Caco-2 (cell line): ENCODE measurements at regions not wholly inside any gene's neighbourhood (a gene's known extent, or its start where the extent isn't known, plus 50 kb on each side); places are given as distances from the start of the nearest gene placed in this dataset.
"Not testable (repeated sequence)": the region's sequence is repeated elsewhere in the genome, so short reads cannot be mapped to it uniquely, and the experiment has no call there.

Experiments
- BruUV-seq: library from RNA; stranded (reverse); fragments of 400-500 nt; replicated peaks from 2 replicates; lab custom pipeline; 2021; lab: Mats Ljungman, UMichigan
- CTCF ChIA-PET: fragments of 300-600 bp; sonication (Branson Sonifier 250); formaldehyde crosslinking; loops from one replicate; lab custom pipeline; 2022; ENCODE audit warnings: antibody characterized with exemption; lab: Charles Lee
- POLR2A ChIA-PET: fragments of 300-600 bp; sonication (Branson Sonifier 250); formaldehyde crosslinking; loops from one replicate; lab custom pipeline; 2022; ENCODE audit warnings: antibody characterized with exemption; lab: Charles Lee
- DNase-seq, 2 experiments: peaks; one replicate each; pipeline versions ENCODE4 v3.0.0 to v3.0.0-alpha.2; 2020 to 2022
- H3K27me3 ChIP-seq: replicated peaks from 2 replicates; pipeline ENCODE4 v1.6.0; 2011; ENCODE audit warnings: low read length; ENCODE audit not compliant: control insufficient read depth, insufficient read depth
- H3K36me3 ChIP-seq: 2 replicates; pipeline ENCODE4 v1.5.1; 2011; ENCODE audit warnings: low read length; ENCODE audit not compliant: control insufficient read depth, insufficient read depth
- H3K4me1 ChIP-seq: fragments of 250-450 bp; sonication (Bioruptor Pico); 2 replicates; pipeline ENCODE4 v1.5.1; 2020; ENCODE audit warnings: mild to moderate bottlenecking
- H3K4me3 ChIP-seq: 2 replicates; pipeline ENCODE4 v1.5.1; 2011; ENCODE audit warnings: low read depth, mild to moderate bottlenecking, control low read depth, low read length
- H3K9me3 ChIP-seq: fragments of 250-450 bp; sonication (Bioruptor Pico); 2 replicates; pipeline ENCODE4 v1.5.1; 2020; ENCODE audit warnings: mild to moderate bottlenecking, moderate library complexity
- H3K27ac Mint-ChIP-seq: one replicate; pipeline ENCODE4 v1.8.0; 2022; ENCODE audit warnings: mixed read lengths; ENCODE audit not compliant: unreplicated experiment
- H3K27me3 Mint-ChIP-seq: one replicate; pipeline ENCODE4 v1.8.0; 2022; ENCODE audit warnings: mixed read lengths; ENCODE audit not compliant: insufficient read depth, unreplicated experiment
- H3K36me3 Mint-ChIP-seq: one replicate; pipeline ENCODE4 v1.8.0; 2022; ENCODE audit warnings: mild to moderate bottlenecking, mixed read lengths; ENCODE audit not compliant: insufficient read depth, unreplicated experiment
- H3K4me1 Mint-ChIP-seq: one replicate; pipeline ENCODE4 v1.8.0; 2022; ENCODE audit warnings: low read depth, mixed read lengths; ENCODE audit not compliant: unreplicated experiment
- H3K4me3 Mint-ChIP-seq: one replicate; pipeline ENCODE4 v1.8.0; 2022; ENCODE audit warnings: mild to moderate bottlenecking, moderate library complexity, mixed read lengths; ENCODE audit not compliant: unreplicated experiment
- H3K9me3 Mint-ChIP-seq: one replicate; pipeline ENCODE4 v1.8.0; 2022; ENCODE audit warnings: mixed read lengths; ENCODE audit not compliant: unreplicated experiment
- CTCF ChIP-seq, 2 experiments: fragments of 200-600 bp in 1 of 2; IDR thresholded peaks; 1 replicate in 1 of 2; 2 replicates in 1 of 2; pipeline versions ENCODE4 v1.5.1 to v1.8.0; 2011 to 2022; ENCODE audit warnings: antibody characterized with exemption in 1 of 2, control low read depth in 1 of 2, inconsistent platforms in 1 of 2, low read depth in 1 of 2, low read length in 1 of 2, mild to moderate bottlenecking in 1 of 2, moderate library complexity in 1 of 2; ENCODE audit not compliant: insufficient read depth in 1 of 2, severe bottlenecking in 1 of 2, unreplicated experiment in 1 of 2
- intact Hi-C: fragments of 100-400 bp; cut with micrococcal nuclease; formaldehyde crosslinking; loops from one replicate; pipeline ENCODE4 v1.10.0; 2022; ENCODE audit not compliant: unreplicated experiment

GRCh38 chr4:104015680-104016079 lies 295.9 kb upstream of the TACR3 start:
- H3K36me3 ChIP-seq: no peaks in the 10 kb centered on the region
- intact Hi-C loops: loop anchor here (1.0 kb wide), 1 partner anchor 845 kb away; no protein-coding TSS in a partner anchor
- no peaks in the 10 kb centered on the region for H3K4me1 Mint-ChIP-seq
- no peak overlapping the region for H3K27ac Mint-ChIP-seq
- H3K4me3 Mint-ChIP-seq: no peak overlapping the region
- H3K9me3 ChIP-seq: no peaks in the 10 kb centered on the region
- peak; percentile 13 to 39 for TF ChIP-seq CTCF (IDR thresholded peaks at IDR 0.05; ENCODE audit: insufficient read depth in 1 of 2, low read depth in 1 of 2, low read length in 1 of 2, severe bottlenecking in 1 of 2, unreplicated experiment in 1 of 2)
- no TSS peak for BruUV-seq
- H3K4me1 ChIP-seq: no peaks in the 10 kb centered on the region
- CTCF ChIA-PET: no interaction called here
- no peaks in the 10 kb centered on the region for H3K9me3 Mint-ChIP-seq
- POLR2A ChIA-PET: no interaction called here
- DNase-seq: no peak
- peaks cover 3% of the 10 kb centered on the region for H3K27me3 Mint-ChIP-seq
- H3K27me3 ChIP-seq: no peaks in the 10 kb centered on the region
- no peak overlapping the region for H3K4me3 ChIP-seq
- no peaks in the 10 kb centered on the region for H3K36me3 Mint-ChIP-seq

- Mint-ChIP-seq H3K27me3 (no peaks in the 10 kb centered on the region), H3K4me3 (no peak overlapping the region), H3K9me3 (no peaks in the 10 kb centered on the region), H3K27ac (no peak overlapping the region), H3K36me3 (no peaks in the 10 kb centered on the region), H3K4me1 (no peaks in the 10 kb centered on the region)
- no peaks in the 10 kb centered on the region for H3K4me1 ChIP-seq
- ChIA-PET CTCF (no interaction called here), POLR2A (no interaction called here)
- TF ChIP-seq CTCF (IDR thresholded peaks at IDR 0.05; ENCODE audit: insufficient read depth in 1 of 2, low read depth in 1 of 2, low read length in 1 of 2, severe bottlenecking in 1 of 2, unreplicated experiment in 1 of 2): no peak
- no peaks in the 10 kb centered on the region for H3K27me3 ChIP-seq
- BruUV-seq: no TSS peak
- intact Hi-C loops: no loop called here
- H3K36me3 ChIP-seq: no peaks in the 10 kb centered on the region
- H3K4me3 ChIP-seq: no peak overlapping the region
- DNase-seq: no peak
- no peaks in the 10 kb centered on the region for H3K9me3 ChIP-seq
Observed at GRCh38 chr4:104010722-104011121, 290.9 kb upstream of the TACR3 start.

GRCh38 chr4:104002318-104002717 lies 282.5 kb upstream of the TACR3 start:
- POLR2A ChIA-PET, H3K36me3 Mint-ChIP-seq, H3K4me3 ChIP-seq, H3K9me3 ChIP-seq, intact Hi-C loops, H3K4me3 Mint-ChIP-seq, H3K27me3 Mint-ChIP-seq, DNase-seq, H3K4me1 ChIP-seq, H3K36me3 ChIP-seq, CTCF ChIA-PET, H3K27me3 ChIP-seq, H3K27ac Mint-ChIP-seq, BruUV-seq, H3K4me1 Mint-ChIP-seq: not testable (repeated sequence)
- H3K9me3 Mint-ChIP-seq: peaks cover 22% of the 10 kb centered on the region

- intact Hi-C loops: no loop called here
- CTCF ChIA-PET: no interaction called here
- Mint-ChIP-seq H3K36me3 (no peaks in the 10 kb centered on the region), H3K9me3 (peaks cover 22% of the 10 kb centered on the region), H3K27me3 (peaks cover 3% of the 10 kb centered on the region), H3K4me3 (no peak overlapping the region), H3K27ac (no peak overlapping the region), H3K4me1 (no peaks in the 10 kb centered on the region)
- no peaks in the 10 kb centered on the region for H3K36me3 ChIP-seq
- no peak overlapping the region for H3K4me3 ChIP-seq
- BruUV-seq: no TSS peak
- POLR2A ChIA-PET: no interaction called here
- H3K9me3 ChIP-seq: 0 out of 2 replicates have a peak, but pooled peaks cover 6% of the 10 kb centered on the region
- H3K27me3 ChIP-seq: no peaks in the 10 kb centered on the region
- no peak for TF ChIP-seq CTCF (IDR thresholded peaks at IDR 0.05; ENCODE audit: insufficient read depth in 1 of 2, low read depth in 1 of 2, low read length in 1 of 2, severe bottlenecking in 1 of 2, unreplicated experiment in 1 of 2)
- peaks cover 6% of the 10 kb centered on the region; the same call in 1 of the 2 replicates for H3K4me1 ChIP-seq
- no peak for DNase-seq
Observed at GRCh38 chr4:103998756-103999155, 279.0 kb upstream of the TACR3 start.
